ENCODE measurements at regions not wholly inside any gene's neighbourhood (a gene's known extent, or its start where the extent isn't known, plus 50 kb on each side); places are given as distances from the start of the nearest gene placed in this dataset.

- TF ChIP-seq NRF1 (conservative IDR thresholded peaks at IDR 0.05; ENCODE audit: low read depth, low read length) (no peak), CTCF (IDR thresholded peaks at IDR 0.05 in 2 of 3, conservative IDR thresholded peaks at IDR 0.05 in 1 of 3; ENCODE audit: control insufficient read depth in 2 of 3, extremely low read depth in 1 of 3, insufficient read depth in 1 of 3, low read depth in 3 of 3, low read length in 3 of 3) (no peak), ZBTB40 (IDR thresholded peaks at IDR 0.05; ENCODE audit: borderline replicate concordance) (no peak), ASH2L (IDR thresholded peaks at IDR 0.05; ENCODE audit: borderline replicate concordance, low read depth) (no peak), SMARCA5 (IDR thresholded peaks at IDR 0.05) (no peak), TAF1 (IDR thresholded peaks at IDR 0.05; ENCODE audit: borderline replicate concordance, low read depth, low read length) (no peak), RAD21 (IDR thresholded peaks at IDR 0.05; ENCODE audit: insufficient read depth, low read depth, low read length) (no peak), TCF12 (IDR thresholded peaks at IDR 0.05; ENCODE audit: low read depth, low read length) (no peak), YBX1 (IDR thresholded peaks at IDR 0.05) (no peak), MYC (IDR thresholded peaks at IDR 0.05; ENCODE audit: insufficient read depth, insufficient read length, insufficient replicate concordance, low read length, severe bottlenecking) (no peak), POLR2AphosphoS5 (IDR thresholded peaks at IDR 0.05; ENCODE audit: low read length) (no peak), SIX5 (IDR thresholded peaks at IDR 0.05; ENCODE audit: low read depth, low read length, severe bottlenecking) (no peak), JUNB (IDR thresholded peaks at IDR 0.05) (no peak)
Measured at GRCh38 chr13:69551193-69551592, 556.4 kb upstream of the ATXN8OS start.
